K562 (cell line): ENCODE measurements at regions not wholly inside any gene's neighbourhood (a gene's known extent, or its start where the extent isn't known, plus 50 kb on each side); places are given as distances from the start of the nearest gene placed in this dataset.

ENCODE experiments used
- ATAC-seq: fragments of 200-7000 bp; cut with Tn5 transposase; 3 replicates; pipeline ENCODE4 v1.9.1; 2020; ENCODE audit warnings: moderate library complexity
- BruUV-seq: library from RNA; stranded (reverse); fragments of 400-500 nt; replicated peaks from 2 replicates; lab custom pipeline; 2021; lab: Mats Ljungman, UMichigan
- CTCF ChIA-PET: fragments of 300-600 bp; formaldehyde crosslinking; extraction: SDS; loops from one replicate; lab custom pipeline; 2021; ENCODE audit warnings: low intra/inter-chr PET ratio; lab: Yijun Ruan, JAX
- POLR2A ChIA-PET: fragments of 300-600, 350-650 bp; sonication (Branson Sonifier 250); formaldehyde crosslinking; extraction: SDS; loops from one replicate; lab custom pipeline; 2021; ENCODE audit warnings: antibody characterized with exemption, inconsistent platforms; lab: Yijun Ruan, JAX
- DNase-seq, 4 experiments: peaks; one replicate each; pipeline versions ENCODE4 v3.0.0 to v3.0.0-alpha.2; 2011 to 2018; ENCODE audit warnings: low spot score in 3 of 4, mixed read lengths in 3 of 4; ENCODE audit errors: extremely low read depth in 1 of 4
- FAIRE-seq: peaks from 2 replicates; lab custom pipeline; 2011; peaks lifted over from hg19 to GRCh38; lab: Jason Lieb, UNC
- H2AFZ ChIP-seq: 2 replicates; pipeline ENCODE4 v1.6.0; 2011; ENCODE audit warnings: low read depth, low read length, control low read depth, inconsistent platforms
- H3K27ac ChIP-seq: fragments of 200-600 bp; 3 replicates; pipeline ENCODE4 v1.8.0; 2011; ENCODE audit warnings: low read depth, mild to moderate bottlenecking, control low read depth, inconsistent platforms, low read length, moderate library complexity, mixed read lengths; ENCODE audit errors: extremely low read depth
- H3K27me3 ChIP-seq, 2 experiments: fragments of 300-600 bp in 1 of 2; 2 replicates in 1 of 2; 3 replicates in 1 of 2; pipeline versions ENCODE4 v1.6.0 to v1.8.0; 2011; ENCODE audit warnings: inconsistent platforms in 2 of 2, low read length in 2 of 2, mild to moderate bottlenecking in 1 of 2, mixed read lengths in 1 of 2, moderate library complexity in 1 of 2; ENCODE audit not compliant: control insufficient read depth in 2 of 2, insufficient read depth in 2 of 2
- H3K36me3 ChIP-seq: fragments of 300-600 bp; 3 replicates; pipeline ENCODE4 v1.8.0; 2011; ENCODE audit warnings: mild to moderate bottlenecking, low read length, inconsistent platforms; ENCODE audit not compliant: control insufficient read depth, insufficient read depth
- H3K4me1 ChIP-seq, 2 experiments: fragments of 200-600 bp in 1 of 2; replicated peaks in 1 of 2; 2 replicates in 1 of 2; 3 replicates in 1 of 2; pipeline versions ENCODE4 v1.5.1 to v1.8.0; 2011; ENCODE audit warnings: inconsistent platforms in 2 of 2, low read length in 2 of 2, mild to moderate bottlenecking in 1 of 2, mixed read lengths in 1 of 2, moderate library complexity in 1 of 2; ENCODE audit not compliant: control insufficient read depth in 2 of 2, insufficient read depth in 2 of 2
- H3K4me2 ChIP-seq: 2 replicates; pipeline ENCODE4 v1.6.1; 2011; ENCODE audit warnings: low read length, control low read depth, inconsistent platforms, mixed read lengths; ENCODE audit not compliant: insufficient read depth
- H3K4me3 ChIP-seq: fragments of 200-600 bp; sonication (generic), shearing (Covaris generic); 2 replicates; pipeline ENCODE4 v1.5.1; 2016; ENCODE audit warnings: control low read depth, inconsistent platforms
- H3K79me2 ChIP-seq: fragments of 200-600 bp; 3 replicates; pipeline ENCODE4 v1.8.0; 2011; ENCODE audit warnings: low read length, inconsistent platforms; ENCODE audit not compliant: control insufficient read depth, insufficient read depth
- H3K9ac ChIP-seq, 2 experiments: 2 replicates each; pipeline versions ENCODE4 v1.6.0 to v1.6.1; 2011; ENCODE audit warnings: low read depth in 2 of 2, low read length in 2 of 2, control low read depth in 1 of 2, inconsistent platforms in 1 of 2, mild to moderate bottlenecking in 1 of 2, mixed read lengths in 1 of 2; ENCODE audit not compliant: insufficient read depth in 1 of 2
- H3K9me1 ChIP-seq: one replicate; pipeline ENCODE4 v1.6.0; 2011; ENCODE audit warnings: inconsistent platforms, mild to moderate bottlenecking, low read length, moderate library complexity; ENCODE audit not compliant: control insufficient read depth, insufficient read depth
- H3K9me3 ChIP-seq: replicated peaks from 2 replicates; pipeline ENCODE4 v1.5.1; 2011; ENCODE audit warnings: low read depth, low read length, inconsistent platforms; ENCODE audit not compliant: control insufficient read depth, insufficient read depth
- H4K20me1 ChIP-seq: replicated peaks from 2 replicates; pipeline ENCODE4 v1.6.1; 2011; ENCODE audit warnings: low read length, inconsistent platforms, mixed read lengths; ENCODE audit not compliant: control insufficient read depth, insufficient read depth
- KHSRP ChIP-seq: fragments of 450-650 bp; IDR thresholded peaks from 2 replicates; pipeline ENCODE4 v1.6.1; 2017
- MCM7 ChIP-seq, 2 experiments: fragments of 450-650 bp; IDR thresholded peaks; 2 replicates each; pipeline ENCODE4 v1.6.1; 2016 to 2018
- NCOA6 ChIP-seq: fragments of 450-650 bp; IDR thresholded peaks from 2 replicates; pipeline ENCODE4 v1.6.1; 2017; ENCODE audit warnings: mild to moderate bottlenecking
- RB1 ChIP-seq: fragments of 450-650 bp; IDR thresholded peaks from 2 replicates; pipeline ENCODE4 v1.6.1; 2017; ENCODE audit warnings: low read depth, mild to moderate bottlenecking
- SLC30A9 ChIP-seq: fragments of 250-450 bp; sonication (Bioruptor Pico); IDR thresholded peaks from 2 replicates; pipeline ENCODE4 v1.8.0; 2022; ENCODE audit warnings: mild to moderate bottlenecking, moderate library complexity
- STAT5A ChIP-seq: IDR thresholded peaks from 2 replicates; pipeline ENCODE4 v1.6.1; 2012; ENCODE audit warnings: low read length, inconsistent platforms, borderline replicate concordance
- YY1 ChIP-seq, 3 experiments: IDR thresholded peaks; 2 replicates each; pipeline ENCODE4 v1.6.1; 2011; ENCODE audit warnings: low read length in 2 of 3, mild to moderate bottlenecking in 2 of 3, moderate library complexity in 2 of 3, borderline replicate concordance in 1 of 3, control low read depth in 1 of 3, low read depth in 1 of 3; ENCODE audit not compliant: insufficient read depth in 3 of 3, insufficient replicate concordance in 2 of 3, control insufficient read depth in 1 of 3, insufficient read length in 1 of 3; ENCODE audit errors: extremely low read depth in 1 of 3
- ZKSCAN3 ChIP-seq: fragments of 250-450 bp; sonication (Bioruptor Pico); IDR thresholded peaks from 2 replicates; pipeline ENCODE4 v1.4.0; 2020
- ZNF507 ChIP-seq: conservative IDR thresholded peaks from 2 replicates; pipeline ENCODE4 v1.6.1; 2017; ENCODE audit warnings: missing genetic modification characterization, missing compliant biosample characterization
- WGBS: fragments of 100-300 bp; shearing (Covaris generic); methylation state at CpG from one replicate; pipeline ENCODE4 v1.1.6; 2016; ENCODE audit warnings: low coverage, mixed read lengths; ENCODE audit not compliant: insufficient coverage; ENCODE audit errors: missing lambda C conversion rate; 5-methylcytosine and 5-hydroxymethylcytosine counted together
- in situ Hi-C: fragments of 300-500 bp; cut with MboI; formaldehyde crosslinking; loops from 4 replicates; pipeline ENCODE4 v1.15.0; 2018; ENCODE audit warnings: inconsistent platforms, mixed read lengths
- intact Hi-C: fragments of 100-400 bp; cut with micrococcal nuclease; formaldehyde crosslinking; loops from 2 replicates; pipeline ENCODE4 v1.14.2; 2022
- TF ChIP-seq, protein P1 (sequence below): fragments of 450-650 bp; IDR thresholded peaks from 2 replicates; pipeline ENCODE4 v1.6.1; 2016; ENCODE audit warnings: antibody characterized with exemption

- no peaks in the 10 kb centered on the region for H4K20me1 ChIP-seq
- H3K9me3 ChIP-seq, result no peaks in the 10 kb centered on the region
- H3K9me1 ChIP-seq, result no peaks in the 10 kb centered on the region
- H3K27me3 ChIP-seq, result no peaks in the 10 kb centered on the region
- in situ Hi-C loops (no loop called here), intact Hi-C loops (no loop called here)
- no peak overlapping the region for H3K4me3 ChIP-seq
- WGBS, result 0% methylated on average over 1 of the region's 1 CpG
- no peaks in the 10 kb centered on the region for H3K79me2 ChIP-seq
- H3K4me1 ChIP-seq, result no peaks in the 10 kb centered on the region
- ChIA-PET POLR2A (no interaction called here), CTCF (no interaction called here)
- ATAC-seq (no peak), DNase-seq (no peak), FAIRE-seq (no peak)
- H2AFZ ChIP-seq, result no peak overlapping the region
- no TSS peak for BruUV-seq
- H3K4me2 ChIP-seq, result no peak overlapping the region
- no peak for TF ChIP-seq MCM7 (IDR thresholded peaks at IDR 0.05)
- no peak for TF ChIP-seq YY1 (IDR thresholded peaks at IDR 0.05; ENCODE audit: borderline replicate concordance in 1 of 3, control insufficient read depth in 1 of 3, extremely low read depth in 1 of 3, insufficient read depth in 3 of 3, insufficient read length in 1 of 3, insufficient replicate concordance in 2 of 3, low read depth in 1 of 3, low read length in 2 of 3)
- TF ChIP-seq KHSRP, result no peak
- TF ChIP-seq ZNF507 (tag), result no peak
- TF ChIP-seq SLC30A9 (CRISPR knock-in tag), result no peak
- no peak for TF ChIP-seq NCOA6
- TF ChIP-seq, protein P1, sequence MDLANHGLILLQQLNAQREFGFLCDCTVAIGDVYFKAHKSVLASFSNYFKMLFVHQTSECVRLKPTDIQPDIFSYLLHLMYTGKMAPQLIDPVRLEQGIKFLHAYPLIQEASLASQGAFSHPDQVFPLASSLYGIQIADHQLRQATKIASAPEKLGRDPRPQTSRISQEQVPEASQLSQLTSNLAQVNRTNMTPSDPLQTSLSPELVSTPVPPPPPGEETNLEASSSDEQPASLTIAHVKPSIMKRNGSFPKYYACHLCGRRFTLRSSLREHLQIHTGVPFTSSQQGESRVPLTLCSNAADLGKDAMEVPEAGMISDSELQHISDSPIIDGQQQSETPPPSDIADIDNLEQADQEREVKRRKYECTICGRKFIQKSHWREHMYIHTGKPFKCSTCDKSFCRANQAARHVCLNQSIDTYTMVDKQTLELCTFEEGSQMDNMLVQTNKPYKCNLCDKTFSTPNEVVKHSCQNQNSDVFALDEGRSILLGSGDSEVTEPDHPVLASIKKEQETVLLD, result no peak
- no peak for TF ChIP-seq STAT5A
- TF ChIP-seq RB1, result no peak
- TF ChIP-seq ZKSCAN3 (CRISPR knock-in tag), result no peak
- no peaks in the 10 kb centered on the region for H3K36me3 ChIP-seq
- H3K27ac ChIP-seq, result no peak overlapping the region
- no peak overlapping the region for H3K9ac ChIP-seq
Measured at GRCh38 chr1:105310063-105310462, 1560.4 kb downstream of the AMY1C start.
